ENCODE measurements at regions not wholly inside any gene's neighbourhood (a gene's known extent, or its start where the extent isn't known, plus 50 kb on each side); places are given as distances from the start of the nearest gene placed in this dataset.

DNA sequence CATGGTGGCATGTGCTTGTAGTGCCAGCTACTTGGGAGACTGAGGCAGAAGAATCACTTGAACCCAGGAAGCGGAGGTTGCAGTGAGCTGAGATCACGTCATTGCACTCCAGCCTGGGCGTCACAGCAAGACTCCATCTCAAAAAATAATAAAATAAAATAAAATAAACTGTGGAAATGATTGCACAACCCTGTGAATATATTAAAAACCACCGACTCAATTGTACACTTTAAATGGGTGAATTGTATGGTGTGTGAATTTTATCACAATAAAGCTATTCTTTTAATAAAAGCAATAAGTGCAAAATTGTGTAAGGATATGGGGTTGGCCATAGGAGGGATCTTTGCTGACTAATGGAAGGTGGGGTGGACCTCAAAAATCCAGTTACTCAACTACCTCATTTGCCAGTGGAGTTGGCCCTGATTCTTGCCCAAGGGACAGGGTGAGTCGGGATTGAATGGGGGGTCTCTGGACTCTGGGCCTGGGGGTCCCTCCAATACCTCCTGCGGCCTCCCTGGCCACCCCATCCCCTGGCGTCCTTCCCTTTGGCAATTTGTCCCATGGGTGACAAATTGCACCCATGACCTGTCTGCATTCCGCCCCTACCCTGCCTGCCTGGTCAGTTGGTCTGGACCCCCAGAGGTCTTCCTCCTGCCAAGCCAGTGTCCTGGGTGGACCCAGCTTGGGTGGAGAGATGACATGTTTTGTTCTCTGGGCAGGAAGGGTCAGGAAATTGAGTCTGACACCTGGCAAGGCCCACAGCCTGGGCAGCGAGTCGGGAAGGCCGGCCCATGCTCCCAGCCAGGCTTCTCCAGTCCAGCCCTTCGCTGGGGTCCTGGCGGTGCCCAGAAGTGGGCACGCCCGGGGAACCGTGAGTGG, 61.7 kb upstream of the ELN start:
- TF ChIP-seq CTCF (conservative IDR thresholded peaks at IDR 0.05; ENCODE audit: low read depth, low read length) (no peak), RAD21 (IDR thresholded peaks at IDR 0.05; ENCODE audit: low read length) (no peak), POLR2A (IDR thresholded peaks at IDR 0.05; ENCODE audit: low read depth, low read length) (no peak), CEBPB (IDR thresholded peaks at IDR 0.05; ENCODE audit: low read depth, low read length) (0 out of 2 replicates have a peak, but pooled peaks have one; percentile 20), SMC3 (IDR thresholded peaks at IDR 0.05; ENCODE audit: low read depth, low read length) (no peak), BHLHE40 (IDR thresholded peaks at IDR 0.05; ENCODE audit: low read depth, low read length) (no peak), ELK1 (IDR thresholded peaks at IDR 0.05; ENCODE audit: borderline replicate concordance, low read depth, low read length) (no peak), RFX5 (IDR thresholded peaks at IDR 0.05; ENCODE audit: low read depth, low read length) (no peak), FOS (IDR thresholded peaks at IDR 0.05; ENCODE audit: low read depth, low read length) (no peak), RCOR1 (IDR thresholded peaks at IDR 0.05; ENCODE audit: insufficient replicate concordance, low read length) (no peak), MXI1 (IDR thresholded peaks at IDR 0.05; ENCODE audit: borderline replicate concordance, low read depth, low read length) (no peak), MAZ (IDR thresholded peaks at IDR 0.05; ENCODE audit: borderline replicate concordance, low read depth, low read length) (no peak), NFE2L2 (IDR thresholded peaks at IDR 0.05; ENCODE audit: low read depth, low read length) (no peak)
- TF ChIP-seq, protein P1, sequence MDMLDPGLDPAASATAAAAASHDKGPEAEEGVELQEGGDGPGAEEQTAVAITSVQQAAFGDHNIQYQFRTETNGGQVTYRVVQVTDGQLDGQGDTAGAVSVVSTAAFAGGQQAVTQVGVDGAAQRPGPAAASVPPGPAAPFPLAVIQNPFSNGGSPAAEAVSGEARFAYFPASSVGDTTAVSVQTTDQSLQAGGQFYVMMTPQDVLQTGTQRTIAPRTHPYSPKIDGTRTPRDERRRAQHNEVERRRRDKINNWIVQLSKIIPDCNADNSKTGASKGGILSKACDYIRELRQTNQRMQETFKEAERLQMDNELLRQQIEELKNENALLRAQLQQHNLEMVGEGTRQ (IDR thresholded peaks at IDR 0.05; ENCODE audit: low read depth, low read length) = no peak

Data from IMR-90 (cell line).